ENCODE measurements at regions not wholly inside any gene's neighbourhood (a gene's known extent, or its start where the extent isn't known, plus 50 kb on each side); places are given as distances from the start of the nearest gene placed in this dataset.

- intact Hi-C loops (cut with DNase I; ENCODE audit: low total_unique reads), result no loop called here
Measured at GRCh38 chr1:163528710-163529348, 207.1 kb downstream of the NUF2 start.

DNA sequence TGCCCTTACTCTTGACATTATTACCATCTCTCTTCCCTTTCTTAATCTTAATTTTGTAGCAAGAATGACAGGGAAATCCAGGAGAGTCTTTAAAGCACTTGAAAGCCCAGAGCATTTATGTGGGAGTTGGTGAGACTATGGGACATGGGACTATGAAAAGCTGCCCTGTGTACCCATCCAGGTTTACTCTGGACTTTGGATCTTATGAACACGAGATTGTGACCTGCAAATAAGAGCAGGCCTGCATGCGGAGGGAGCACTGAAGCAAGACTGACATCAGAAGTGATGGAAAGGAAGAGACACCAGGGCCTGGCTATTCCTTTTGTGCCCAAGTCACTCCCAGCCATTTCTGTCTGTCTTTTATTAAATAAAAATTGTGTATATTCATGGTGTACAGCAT is 209.6 kb downstream of the NUF2 start:
- Histone ChIP-seq H3K27ac (no peak overlapping the region), H3K4me3 (no peak overlapping the region), H3K4me1 (no peaks in the 10 kb centered on the region), H3K36me3 (ENCODE audit: low read depth, missing control alignments) (no peaks in the 10 kb centered on the region), H3K9me3 (no peaks in the 10 kb centered on the region), H3K27me3 (no peaks in the 10 kb centered on the region)
- no peak for TF ChIP-seq POLR2A (IDR thresholded peaks at IDR 0.05)
- no peak for TF ChIP-seq CTCF (IDR thresholded peaks at IDR 0.05)
- 79 to 85% methylated on average over 2 of the region's 2 CpGs for WGBS, 2 donors
- intact Hi-C loops (cut with DNase I; ENCODE audit: low total_unique reads), result no loop called here
- DNase-seq, result no peak

More at GRCh38 chr1:163528710-163529348, 207.1 kb downstream of the NUF2 start:
- no peaks in the 10 kb centered on the region for H3K9me3 ChIP-seq
- no peaks in the 10 kb centered on the region for H3K36me3 ChIP-seq (ENCODE audit: low read depth, missing control alignments)
- no peak overlapping the region for H3K27ac ChIP-seq
- peak; percentile 33 for DNase-seq
- no peak for TF ChIP-seq POLR2A (IDR thresholded peaks at IDR 0.05)
- TF ChIP-seq CTCF (IDR thresholded peaks at IDR 0.05), result peak; percentile 55 to 75 (median 56)
- WGBS, 2 donors, result 49 to 58% methylated on average over 2 of the region's 2 CpGs
- no peaks in the 10 kb centered on the region for H3K4me1 ChIP-seq
- H3K4me3 ChIP-seq, result no peak overlapping the region
- H3K27me3 ChIP-seq, result no peaks in the 10 kb centered on the region

DNA sequence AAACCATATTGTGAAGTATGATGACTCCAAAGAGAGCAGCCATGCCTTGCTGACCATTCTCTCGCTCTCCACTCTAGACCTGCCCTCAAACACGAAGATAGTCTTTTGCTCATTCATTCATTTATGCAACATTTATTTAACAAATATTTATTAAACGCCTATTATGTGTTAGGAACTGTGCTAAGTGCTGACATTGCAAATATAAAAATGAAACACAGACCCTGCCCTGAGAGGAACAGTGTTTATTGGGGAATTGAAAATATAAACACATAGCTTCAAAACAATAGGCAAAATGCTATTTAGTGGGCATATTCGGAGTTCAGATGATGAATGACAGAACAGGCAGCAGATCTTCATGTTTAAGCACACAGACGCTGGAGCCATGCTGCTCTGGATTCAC is 213.6 kb downstream of the NUF2 start:
- TF ChIP-seq CTCF (IDR thresholded peaks at IDR 0.05) (no peak), POLR2A (IDR thresholded peaks at IDR 0.05) (no peak)
- Histone ChIP-seq H3K36me3 (ENCODE audit: low read depth, missing control alignments) (no peaks in the 10 kb centered on the region), H3K9me3 (no peaks in the 10 kb centered on the region), H3K27ac (no peak overlapping the region), H3K27me3 (no peaks in the 10 kb centered on the region), H3K4me1 (no peaks in the 10 kb centered on the region), H3K4me3 (no peak overlapping the region)
- intact Hi-C loops (cut with DNase I; ENCODE audit: low total_unique reads), result no loop called here
- no peak for DNase-seq
- WGBS, 2 donors, result 81 to 90% methylated on average over 5 of the region's 5 CpGs

DNA sequence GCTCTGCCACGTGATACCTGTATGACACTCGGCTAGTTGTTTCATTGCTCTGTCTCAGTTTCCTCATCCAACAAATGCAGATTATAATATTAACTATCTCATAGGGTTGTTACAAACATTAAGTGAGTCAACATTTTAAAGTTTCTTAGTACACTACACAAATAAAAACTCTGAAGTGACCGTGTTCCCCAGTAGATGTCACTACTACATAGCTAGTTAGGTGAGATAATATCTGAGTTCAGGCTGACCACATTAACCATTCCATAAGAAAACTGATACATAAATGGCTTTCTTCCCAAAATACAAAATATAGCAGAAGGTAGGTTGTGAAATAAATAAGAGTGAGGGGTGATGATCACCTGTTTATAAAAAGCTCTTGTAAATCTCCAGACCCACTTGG is 214.1 kb downstream of the NUF2 start:
- no peak for DNase-seq
- intact Hi-C loops (cut with DNase I; ENCODE audit: low total_unique reads), result no loop called here
- 62 to 64% methylated on average over 3 of the region's 3 CpGs for WGBS, 2 donors

More for the DNA sequence above, 214.1 kb downstream of the NUF2 start:
- no peak overlapping the region for H3K4me3 ChIP-seq
- H3K9me3 ChIP-seq, result no peaks in the 10 kb centered on the region
- H3K27me3 ChIP-seq, result no peaks in the 10 kb centered on the region
- no peak overlapping the region for H3K27ac ChIP-seq
- no peaks in the 10 kb centered on the region for H3K4me1 ChIP-seq
- no peaks in the 10 kb centered on the region for H3K36me3 ChIP-seq (ENCODE audit: low read depth, missing control alignments)
- TF ChIP-seq CTCF (IDR thresholded peaks at IDR 0.05), result peak in 1 of 3 experiments; percentile 18
- no peak for TF ChIP-seq POLR2A (IDR thresholded peaks at IDR 0.05)

Data from testis (tissue), 2 donors.